HCT116 (cell line): ENCODE measurements at regions not wholly inside any gene's neighbourhood (a gene's known extent, or its start where the extent isn't known, plus 50 kb on each side); places are given as distances from the start of the nearest gene placed in this dataset.

ENCODE experiments used
- ATAC-seq: fragments of 200-7000 bp; cut with Tn5 transposase; 2 replicates; pipeline ENCODE4 v1.9.1; 2020; ENCODE audit warnings: mild to moderate bottlenecking, moderate library complexity
- BruUV-seq: library from RNA; stranded (reverse); fragments of 400-500 nt; replicated peaks from 2 replicates; lab custom pipeline; 2021; lab: Mats Ljungman, UMichigan
- CTCF ChIA-PET: fragments of 300-600 bp; sonication (Branson Sonifier 250); formaldehyde crosslinking; loops from one replicate; lab custom pipeline; 2021; ENCODE audit warnings: antibody characterized with exemption; lab: Charles Lee
- POLR2A ChIA-PET: fragments of 300-600, 350-600 bp; sonication (Branson Sonifier 250); formaldehyde crosslinking; loops from one replicate; lab custom pipeline; 2021; ENCODE audit warnings: antibody characterized with exemption; lab: Charles Lee
- RAD21 ChIA-PET, 2 experiments: fragments of 300-600 bp; sonication (Branson Sonifier 250); formaldehyde crosslinking; loops; one replicate each; lab custom pipeline; 2023; ENCODE audit warnings: low total read pairs in 2 of 2; ENCODE audit not compliant: uncharacterized antibody in 2 of 2, unreplicated experiment in 2 of 2, low non-redundant PET in 1 of 2; lab: Charles Lee
- DNase-seq: peaks from one replicate; pipeline ENCODE4 v3.0.0-alpha.2; 2010; ENCODE audit warnings: low read depth, low spot score
- H2AFZ ChIP-seq: fragments of 200-600 bp; shearing (Covaris generic), sonication (generic); 2 replicates; pipeline ENCODE4 v1.6.1; 2017; ENCODE audit warnings: low read depth, mixed run types, mixed read lengths, antibody characterized with exemption, low read length; ENCODE audit not compliant: poor library complexity, severe bottlenecking
- H3K27ac ChIP-seq: 2 replicates; pipeline ENCODE4 v1.5.1; 2012; ENCODE audit warnings: low read depth, low read length
- H3K27me3 ChIP-seq: fragments of 200-600 bp; sonication (generic); 2 replicates; pipeline ENCODE4 v1.6.1; 2016; ENCODE audit warnings: mixed run types, low read length, mixed read lengths; ENCODE audit not compliant: insufficient read depth
- H3K36me3 ChIP-seq, 2 experiments: fragments of 200-500 bp in 1 of 2; fragments of 200-600 bp in 1 of 2; sonication (Bioruptor generic) in 1 of 2; sonication (generic) in 1 of 2; 2 replicates each; pipeline versions ENCODE4 v1.5.1 to v1.6.1; 2014 to 2016; ENCODE audit warnings: low read length in 2 of 2, inconsistent platforms in 1 of 2, mixed read lengths in 1 of 2, mixed run types in 1 of 2; ENCODE audit not compliant: insufficient read depth in 2 of 2, control insufficient read depth in 1 of 2
- H3K4me1 ChIP-seq, 2 experiments: fragments of 200-600 bp in 1 of 2; sonication (generic) in 1 of 2; 2 replicates each; pipeline versions ENCODE4 v1.5.1 to v1.6.1; 2012 to 2017; ENCODE audit warnings: low read length in 2 of 2, inconsistent platforms in 1 of 2, mild to moderate bottlenecking in 1 of 2, mixed read lengths in 1 of 2, mixed run types in 1 of 2, moderate library complexity in 1 of 2; ENCODE audit not compliant: insufficient read depth in 2 of 2, control insufficient read depth in 1 of 2
- H3K4me2 ChIP-seq: fragments of 200-600 bp; sonication (generic); 2 replicates; pipeline ENCODE4 v1.6.1; 2017; ENCODE audit warnings: mixed run types, low read length, mixed read lengths
- H3K4me3 ChIP-seq, 2 experiments: fragments of 200-600 bp in 1 of 2; sonication (generic) in 1 of 2; replicated peaks in 1 of 2; 2 replicates each; pipeline ENCODE4 v1.5.1; 2011 to 2016; ENCODE audit warnings: low read length in 2 of 2, control low read depth in 1 of 2, low read depth in 1 of 2, mild to moderate bottlenecking in 1 of 2, mixed read lengths in 1 of 2, mixed run types in 1 of 2
- H3K79me2 ChIP-seq: fragments of 200-600 bp; sonication (generic); 2 replicates; pipeline ENCODE4 v1.6.1; 2017; ENCODE audit warnings: mild to moderate bottlenecking, mixed run types, low read length, moderate library complexity, mixed read lengths; ENCODE audit not compliant: insufficient read depth
- H3K9ac ChIP-seq: fragments of 200-600 bp; sonication (generic); 2 replicates; pipeline ENCODE4 v1.6.1; 2016; ENCODE audit warnings: low read length, mixed read lengths
- H3K9me2 ChIP-seq: fragments of 200-600 bp; sonication (generic), shearing (Covaris generic); 2 replicates; pipeline ENCODE4 v1.6.1; 2017; ENCODE audit warnings: mixed run types, mild to moderate bottlenecking, moderate library complexity; ENCODE audit not compliant: insufficient read depth
- H3K9me3 ChIP-seq, 2 experiments: fragments of 200-500 bp in 1 of 2; fragments of 200-600 bp in 1 of 2; sonication (Bioruptor generic) in 1 of 2; sonication (generic) in 1 of 2; 2 replicates each; pipeline ENCODE4 v1.6.1; 2014 to 2017; ENCODE audit warnings: low read length in 2 of 2, mixed read lengths in 2 of 2, inconsistent platforms in 1 of 2, low read depth in 1 of 2, mild to moderate bottlenecking in 1 of 2, mixed run types in 1 of 2, moderate library complexity in 1 of 2; ENCODE audit not compliant: control insufficient read depth in 1 of 2, insufficient read depth in 1 of 2
- H4K20me1 ChIP-seq: fragments of 200-600 bp; sonication (generic), shearing (Covaris generic); 2 replicates; pipeline ENCODE4 v1.6.1; 2017; ENCODE audit warnings: mixed run types, mild to moderate bottlenecking, moderate library complexity; ENCODE audit not compliant: insufficient read depth
- ATF3 ChIP-seq: IDR thresholded peaks from 2 replicates; pipeline ENCODE4 v1.6.1; 2012
- CEBPB ChIP-seq: IDR thresholded peaks from 2 replicates; pipeline ENCODE4 v1.6.1; 2012; ENCODE audit warnings: low read depth
- EGR1 ChIP-seq: IDR thresholded peaks from 2 replicates; pipeline ENCODE4 v1.6.1; 2012; ENCODE audit warnings: low read depth
- POLR2AphosphoS5 ChIP-seq: IDR thresholded peaks from 2 replicates; pipeline ENCODE4 v1.6.1; 2011; ENCODE audit warnings: mild to moderate bottlenecking, low read depth, low read length, moderate library complexity
- ZNF274 ChIP-seq: fragments of 200-500 bp; sonication (Bioruptor generic); IDR thresholded peaks from 2 replicates; pipeline ENCODE4 v1.6.1; 2014; ENCODE audit warnings: mild to moderate bottlenecking, low read depth, low read length, inconsistent platforms
- intact Hi-C: fragments of 100-400 bp; cut with micrococcal nuclease; formaldehyde crosslinking; loops from 2 replicates; pipeline ENCODE4 v1.10.0; 2022

- Histone ChIP-seq H2AFZ (no peak overlapping the region), H3K4me1 (no peaks in the 10 kb centered on the region), H3K4me2 (no peak overlapping the region), H3K9ac (no peak overlapping the region), H3K79me2 (no peaks in the 10 kb centered on the region), H3K9me2 (no peaks in the 10 kb centered on the region), H3K9me3 (no peaks in the 10 kb centered on the region), H4K20me1 (no peaks in the 10 kb centered on the region), H3K4me3 (no peak overlapping the region), H3K27ac (no peak overlapping the region), H3K36me3 (no peaks in the 10 kb centered on the region)
- POLR2A ChIA-PET, result no interaction called here
- RAD21 ChIA-PET, result no interaction called here
- no peak for ATAC-seq
- intact Hi-C loops, result no loop called here
- BruUV-seq, result no TSS peak
- CTCF ChIA-PET, result no interaction called here
- TF ChIP-seq ZNF274, result no peak
- TF ChIP-seq, all 23 proteins: peak for 0
- no peaks in the 10 kb centered on the region for H3K27me3 ChIP-seq
- no peak for DNase-seq
Measured at GRCh38 chr10:64515970-64516699, 994.9 kb downstream of the REEP3 start.

GRCh38 chr10:64518456-64518855, 997.3 kb downstream of the REEP3 start:
- H3K4me1 ChIP-seq, result no peaks in the 10 kb centered on the region
- H3K4me2 ChIP-seq, result no peak overlapping the region
- no peaks in the 10 kb centered on the region for H3K9me3 ChIP-seq
- RAD21 ChIA-PET, result no interaction called here
- no peak for DNase-seq
- no peak for TF ChIP-seq CEBPB
- no peak for TF ChIP-seq ATF3
- TF ChIP-seq EGR1, result no peak
- no peak for TF ChIP-seq POLR2AphosphoS5
- no peak for ATAC-seq
- H3K9me2 ChIP-seq, result no peaks in the 10 kb centered on the region
- BruUV-seq, result no TSS peak
- POLR2A ChIA-PET, result no interaction called here
- no peak overlapping the region for H3K9ac ChIP-seq
- no peak overlapping the region for H3K4me3 ChIP-seq
- H4K20me1 ChIP-seq, result no peaks in the 10 kb centered on the region
- H3K79me2 ChIP-seq, result no peaks in the 10 kb centered on the region
- H3K27me3 ChIP-seq, result no peaks in the 10 kb centered on the region
- no peak overlapping the region for H2AFZ ChIP-seq
- intact Hi-C loops, result no loop called here
- CTCF ChIA-PET, result no interaction called here
- H3K27ac ChIP-seq, result no peak overlapping the region
- H3K36me3 ChIP-seq, result no peaks in the 10 kb centered on the region
